ENCODE measurements at regions not wholly inside any gene's neighbourhood (a gene's known extent, or its start where the extent isn't known, plus 50 kb on each side); places are given as distances from the start of the nearest gene placed in this dataset.

DNA sequence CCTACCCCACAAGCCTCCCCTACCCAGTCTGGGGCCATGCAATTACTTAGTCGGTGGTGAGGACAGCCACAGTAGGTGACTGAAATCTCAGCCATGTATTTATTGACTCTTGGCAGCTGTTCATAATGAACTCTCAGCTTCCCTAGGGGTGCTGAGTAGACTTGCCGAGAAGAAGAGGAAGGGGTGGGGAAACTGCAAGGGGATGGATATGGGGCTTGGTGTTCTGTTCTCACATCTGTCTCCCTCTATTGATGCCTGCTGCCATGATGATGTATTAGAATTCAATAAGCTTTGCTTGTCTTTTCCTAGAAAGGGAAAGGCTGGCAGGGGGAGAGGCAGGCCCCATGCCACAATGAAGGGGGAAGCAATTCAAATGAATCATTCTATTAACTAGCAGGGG is 112.9 kb downstream of the GP2 start:
- no peaks in the 10 kb centered on the region for H3K36me3 ChIP-seq (ENCODE audit: insufficient read depth, low read length)
- no peak overlapping the region for H3K9ac ChIP-seq (ENCODE audit: low read depth, low read length)
- H3K4me1 ChIP-seq (ENCODE audit: insufficient read depth, low read length), result no peaks in the 10 kb centered on the region
- H3K9me3 ChIP-seq (ENCODE audit: control insufficient read depth, insufficient read depth, low read length), result no peaks in the 10 kb centered on the region; the same call in 1 of the 2 replicates

DNA sequence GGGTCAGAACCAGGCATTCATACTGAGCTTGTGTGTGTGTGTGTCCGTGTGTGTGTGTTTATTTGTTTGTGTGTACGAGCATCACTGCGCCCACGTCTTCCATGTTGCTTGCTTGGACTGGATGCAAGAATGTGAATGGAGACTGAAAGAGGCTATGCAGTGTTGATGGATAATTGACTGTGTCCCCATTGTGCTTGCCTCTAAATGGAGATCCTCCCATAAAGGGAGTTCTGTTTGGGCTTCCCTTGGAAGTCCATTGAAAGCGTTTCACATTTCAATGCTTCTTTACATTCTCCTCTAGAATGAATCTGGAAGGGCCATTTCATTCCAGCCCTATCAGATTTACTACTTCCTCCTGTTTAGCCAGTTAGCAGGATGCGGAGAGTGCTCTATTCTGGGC is 124.0 kb downstream of the GP2 start:
- Histone ChIP-seq H3K4me1 (ENCODE audit: insufficient read depth, low read length) (peaks cover 3% of the 10 kb centered on the region; the same call in 1 of the 2 replicates), H3K9me3 (ENCODE audit: control insufficient read depth, insufficient read depth, low read length) (no peaks in the 10 kb centered on the region), H3K36me3 (ENCODE audit: insufficient read depth, low read length) (no peaks in the 10 kb centered on the region), H3K9ac (ENCODE audit: low read depth, low read length) (no peak overlapping the region)

- no peak overlapping the region for H3K9ac ChIP-seq (ENCODE audit: low read depth, low read length)
- H3K4me1 ChIP-seq (ENCODE audit: insufficient read depth, low read length), result no peaks in the 10 kb centered on the region
- H3K9me3 ChIP-seq (ENCODE audit: control insufficient read depth, insufficient read depth, low read length), result no peaks in the 10 kb centered on the region
- no peaks in the 10 kb centered on the region for H3K36me3 ChIP-seq (ENCODE audit: insufficient read depth, low read length)
Observed at GRCh38 chr16:20202747-20203146, 124.6 kb downstream of the GP2 start.

- H3K9ac ChIP-seq (ENCODE audit: low read depth, low read length), result no peak overlapping the region
- no peaks in the 10 kb centered on the region for H3K4me1 ChIP-seq (ENCODE audit: insufficient read depth, low read length)
- H3K9me3 ChIP-seq (ENCODE audit: control insufficient read depth, insufficient read depth, low read length), result no peaks in the 10 kb centered on the region
- no peaks in the 10 kb centered on the region for H3K36me3 ChIP-seq (ENCODE audit: insufficient read depth, low read length)
Observed at GRCh38 chr16:20192801-20193200, 119.1 kb upstream of the GPR139 start.

DNA sequence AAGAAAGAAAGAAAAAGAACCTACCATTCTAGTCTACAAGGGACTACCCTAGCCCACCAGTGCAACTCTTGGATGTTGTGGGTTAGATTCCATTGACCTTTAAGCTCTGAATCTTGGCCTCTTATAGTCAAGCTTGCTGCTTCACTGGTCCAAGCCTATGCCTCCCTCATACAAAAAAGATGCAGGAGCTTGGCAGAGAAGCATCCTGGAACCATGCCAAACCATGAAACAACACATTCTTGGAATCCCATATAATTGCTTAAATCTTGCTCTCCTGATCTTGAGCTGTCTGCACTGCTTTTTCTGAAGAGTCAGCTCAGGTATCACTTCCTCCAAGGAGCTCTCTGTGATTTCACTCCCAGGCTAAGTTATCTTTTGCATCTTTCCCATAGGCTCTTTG is 117.9 kb upstream of the GPR139 start:
- Histone ChIP-seq H3K36me3 (ENCODE audit: insufficient read depth, low read length) (no peaks in the 10 kb centered on the region), H3K9ac (ENCODE audit: low read depth, low read length) (no peak overlapping the region)

GRCh38 chr16:20181949-20182348 is 108.3 kb upstream of the GPR139 start:
- Histone ChIP-seq H3K4me1 (ENCODE audit: insufficient read depth, low read length) (no peaks in the 10 kb centered on the region), H3K9me3 (ENCODE audit: control insufficient read depth, insufficient read depth, low read length) (no peaks in the 10 kb centered on the region)

More for the DNA sequence above, 117.9 kb upstream of the GPR139 start:
- Histone ChIP-seq H3K9me3 (ENCODE audit: control insufficient read depth, insufficient read depth, low read length) (no peaks in the 10 kb centered on the region), H3K4me1 (ENCODE audit: insufficient read depth, low read length) (no peaks in the 10 kb centered on the region)

DNA sequence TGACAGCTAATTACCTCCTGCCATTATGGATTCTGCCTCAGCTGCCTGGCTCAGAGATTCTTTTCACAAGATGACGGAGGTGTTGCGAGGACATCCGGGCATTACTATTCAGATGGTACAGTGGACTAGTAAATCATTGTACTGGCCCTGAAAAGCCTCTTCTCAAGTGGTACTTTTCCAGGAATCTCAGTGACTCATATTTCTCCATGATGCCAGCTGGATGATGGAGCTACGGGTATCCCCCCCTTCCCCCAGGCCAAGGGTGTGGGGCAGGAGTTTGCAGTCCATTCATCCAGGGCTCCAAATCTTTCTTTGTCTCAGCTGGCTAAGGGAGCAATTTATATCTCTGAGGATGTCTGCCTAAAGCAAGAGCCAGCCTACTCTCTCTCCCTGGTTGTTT is 107.7 kb upstream of the GPR139 start:
- Histone ChIP-seq H3K9me3 (ENCODE audit: control insufficient read depth, insufficient read depth, low read length) (no peaks in the 10 kb centered on the region), H3K4me1 (ENCODE audit: insufficient read depth, low read length) (no peaks in the 10 kb centered on the region), H3K9ac (ENCODE audit: low read depth, low read length) (no peak overlapping the region), H3K36me3 (ENCODE audit: insufficient read depth, low read length) (no peaks in the 10 kb centered on the region)

More at GRCh38 chr16:20181949-20182348, 108.3 kb upstream of the GPR139 start:
- Histone ChIP-seq H3K9ac (ENCODE audit: low read depth, low read length) (no peak overlapping the region), H3K36me3 (ENCODE audit: insufficient read depth, low read length) (no peaks in the 10 kb centered on the region)

DNA sequence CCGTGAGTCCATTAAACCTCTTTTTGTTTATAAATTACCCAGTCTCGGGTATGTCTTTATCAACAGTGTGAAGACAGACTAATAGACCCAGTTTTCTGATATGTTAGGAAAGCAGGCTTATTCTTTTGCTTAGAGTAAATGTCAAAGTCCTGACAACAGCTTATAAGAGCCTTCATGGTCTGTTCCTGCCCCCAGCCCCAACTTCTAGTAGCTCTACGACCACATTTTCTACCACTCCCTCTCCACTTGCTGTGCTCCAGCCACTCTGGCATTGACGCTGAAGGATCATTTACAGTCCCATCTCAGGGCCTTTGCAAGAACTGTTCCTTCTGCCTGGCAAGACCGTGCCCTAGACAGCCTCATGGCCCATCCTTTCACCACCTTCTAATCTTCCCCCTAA is 104.6 kb upstream of the GPR139 start:
- no peaks in the 10 kb centered on the region for H3K9me3 ChIP-seq (ENCODE audit: control insufficient read depth, insufficient read depth, low read length)
- no peak overlapping the region for H3K9ac ChIP-seq (ENCODE audit: low read depth, low read length)
- no peaks in the 10 kb centered on the region; the same call in 1 of the 2 replicates for H3K4me1 ChIP-seq (ENCODE audit: insufficient read depth, low read length)
- H3K36me3 ChIP-seq (ENCODE audit: insufficient read depth, low read length), result no peaks in the 10 kb centered on the region

- no peaks in the 10 kb centered on the region; the same call in none of the 2 replicates for H3K4me1 ChIP-seq (ENCODE audit: insufficient read depth, low read length)
- H3K9ac ChIP-seq (ENCODE audit: low read depth, low read length), result peak overlapping the region; percentile 3; the same call in 1 of the 2 replicates
- no peaks in the 10 kb centered on the region for H3K36me3 ChIP-seq (ENCODE audit: insufficient read depth, low read length)
- no peaks in the 10 kb centered on the region for H3K9me3 ChIP-seq (ENCODE audit: control insufficient read depth, insufficient read depth, low read length)
Observed at GRCh38 chr16:20175358-20175757, 101.7 kb upstream of the GPR139 start.

DNA sequence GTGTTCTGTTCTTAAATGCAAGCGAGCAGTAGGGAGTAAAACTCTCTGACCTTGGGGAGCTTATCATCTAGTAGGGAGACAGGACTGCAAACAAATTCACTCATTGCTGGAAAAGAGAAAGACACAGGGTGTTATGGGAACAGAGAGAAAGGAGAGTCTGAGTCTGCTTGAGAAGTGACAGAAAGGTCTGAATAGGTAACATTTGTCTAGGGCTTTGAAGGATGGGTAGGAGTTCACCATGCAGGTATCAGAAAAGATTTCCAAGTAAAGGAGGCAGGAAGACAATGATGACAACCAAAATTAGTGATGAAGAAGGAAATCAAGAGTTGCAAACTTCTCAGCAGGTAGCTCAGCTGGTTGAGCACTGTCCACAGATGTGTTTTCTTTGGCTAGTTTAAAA is 93.6 kb upstream of the GPR139 start:
- Histone ChIP-seq H3K9me3 (ENCODE audit: control insufficient read depth, insufficient read depth, low read length) (no peaks in the 10 kb centered on the region), H3K4me1 (ENCODE audit: insufficient read depth, low read length) (peaks cover 9% of the 10 kb centered on the region; the same call in 1 of the 2 replicates), H3K9ac (ENCODE audit: low read depth, low read length) (no peak overlapping the region), H3K36me3 (ENCODE audit: insufficient read depth, low read length) (no peaks in the 10 kb centered on the region)

DNA sequence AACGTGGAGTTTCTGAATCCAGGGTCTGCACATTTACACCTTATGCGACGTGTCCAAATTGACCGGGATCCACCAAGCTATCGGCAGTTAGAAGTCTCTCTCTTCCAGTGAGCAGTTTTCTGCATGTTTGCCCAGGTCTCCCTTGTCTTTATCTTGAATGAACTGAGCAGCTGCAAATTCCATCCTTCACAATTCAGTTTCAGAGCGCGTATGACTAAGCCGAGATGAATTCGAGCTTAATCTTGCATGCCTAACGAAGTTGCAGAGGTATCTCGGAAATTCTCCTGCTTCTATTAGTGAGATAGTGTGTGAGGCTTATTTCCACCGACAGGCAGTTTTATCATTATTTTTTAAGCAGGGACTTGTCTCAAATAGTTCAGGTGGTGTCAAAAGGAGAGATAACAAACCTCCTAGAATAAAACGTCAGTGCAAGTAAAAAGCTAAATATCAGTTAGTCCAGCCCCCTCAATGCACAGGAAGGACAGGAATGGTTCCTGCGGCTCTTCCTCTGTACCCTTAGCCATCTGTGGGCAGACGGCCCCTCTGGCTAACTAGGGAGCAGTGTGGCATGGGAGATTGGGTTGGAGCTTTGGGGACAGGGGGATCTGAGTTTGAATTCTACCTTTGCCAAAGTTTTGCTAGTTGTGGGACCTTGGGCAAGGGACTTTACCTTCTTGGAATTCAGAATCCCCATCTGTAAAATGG is 93.0 kb upstream of the GPR139 start:
- H3K4me1 ChIP-seq (ENCODE audit: insufficient read depth, low read length), result peaks cover 9% of the 10 kb centered on the region; the same call in 1 of the 2 replicates
- no peak overlapping the region for H3K9ac ChIP-seq (ENCODE audit: low read depth, low read length)
- H3K9me3 ChIP-seq (ENCODE audit: control insufficient read depth, insufficient read depth, low read length), result no peaks in the 10 kb centered on the region
- no peaks in the 10 kb centered on the region for H3K36me3 ChIP-seq (ENCODE audit: insufficient read depth, low read length)

GRCh38 chr16:20153444-20153843 is 79.8 kb upstream of the GPR139 start:
- H3K9ac ChIP-seq (ENCODE audit: low read depth, low read length), result no peak overlapping the region
- H3K9me3 ChIP-seq (ENCODE audit: control insufficient read depth, insufficient read depth, low read length), result no peaks in the 10 kb centered on the region
- H3K4me1 ChIP-seq (ENCODE audit: insufficient read depth, low read length), result no peaks in the 10 kb centered on the region
- no peaks in the 10 kb centered on the region for H3K36me3 ChIP-seq (ENCODE audit: insufficient read depth, low read length)

- Histone ChIP-seq H3K9me3 (ENCODE audit: control insufficient read depth, insufficient read depth, low read length) (no peaks in the 10 kb centered on the region), H3K9ac (ENCODE audit: low read depth, low read length) (no peak overlapping the region), H3K4me1 (ENCODE audit: insufficient read depth, low read length) (no peaks in the 10 kb centered on the region), H3K36me3 (ENCODE audit: insufficient read depth, low read length) (no peaks in the 10 kb centered on the region)
Observed at GRCh38 chr16:20147091-20147490, 73.4 kb upstream of the GPR139 start.

DNA sequence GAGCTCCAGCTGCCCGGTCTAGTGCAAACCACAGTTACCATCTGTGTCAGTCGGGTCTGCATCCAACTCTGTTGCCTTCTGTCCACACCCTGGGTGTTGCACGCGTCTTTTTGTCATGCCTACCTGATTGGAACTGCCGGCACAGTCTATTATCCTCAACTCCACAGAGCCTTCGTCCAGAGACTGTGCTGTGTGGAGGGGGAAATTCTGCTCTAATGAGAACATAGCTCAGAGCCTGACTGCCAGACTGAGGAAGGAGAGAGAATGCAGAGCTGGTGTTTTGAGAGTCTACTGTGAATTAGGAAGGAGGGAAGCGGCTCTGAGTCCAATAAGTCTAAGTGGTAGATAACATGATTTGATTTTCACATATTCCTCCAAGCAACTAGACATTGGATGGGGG is 68.3 kb upstream of the GPR139 start:
- no peaks in the 10 kb centered on the region for H3K36me3 ChIP-seq (ENCODE audit: insufficient read depth, low read length)

GRCh38 chr16:20137909-20138308 is 64.2 kb upstream of the GPR139 start:
- no peak overlapping the region for H3K9ac ChIP-seq (ENCODE audit: low read depth, low read length)
- no peaks in the 10 kb centered on the region for H3K36me3 ChIP-seq (ENCODE audit: insufficient read depth, low read length)
- no peaks in the 10 kb centered on the region for H3K4me1 ChIP-seq (ENCODE audit: insufficient read depth, low read length)
- H3K9me3 ChIP-seq (ENCODE audit: control insufficient read depth, insufficient read depth, low read length), result no peaks in the 10 kb centered on the region

More for the DNA sequence above, 68.3 kb upstream of the GPR139 start:
- Histone ChIP-seq H3K9me3 (ENCODE audit: control insufficient read depth, insufficient read depth, low read length) (no peaks in the 10 kb centered on the region), H3K4me1 (ENCODE audit: insufficient read depth, low read length) (no peaks in the 10 kb centered on the region), H3K9ac (ENCODE audit: low read depth, low read length) (no peak overlapping the region)
